Right atrium auricular region (tissue), 2 donors: ENCODE measurements at regions not wholly inside any gene's neighbourhood (a gene's known extent, or its start where the extent isn't known, plus 50 kb on each side); places are given as distances from the start of the nearest gene placed in this dataset.

Source experiments
- DNase-seq: peaks from one replicate; pipeline ENCODE4 v3.0.0-alpha.2; 2019; ENCODE audit warnings: low spot score
- H3K27ac ChIP-seq, 2 donors: fragments of 200-600 bp; sonication (generic); 1 replicate in 1 of 2; 2 replicates in 1 of 2; pipeline ENCODE4 v1.5.1; 2016 to 2019
- H3K27me3 ChIP-seq, 2 donors: fragments of 200-600 bp; sonication (generic); one replicate each; pipeline versions ENCODE4 v1.5.1 to v1.6.0; 2017 to 2019
- H3K36me3 ChIP-seq: fragments of 200-600 bp; sonication (generic); one replicate; pipeline ENCODE4 v1.5.1; 2016
- H3K4me1 ChIP-seq, 2 donors: fragments of 200-600 bp; sonication (generic); one replicate each; pipeline versions ENCODE4 v1.5.1 to v1.6.0; 2017 to 2019
- H3K4me3 ChIP-seq, 2 donors: fragments of 200-600 bp; sonication (generic); 1 replicate in 1 of 2; 2 replicates in 1 of 2; pipeline ENCODE4 v1.5.1; 2017 to 2019; ENCODE audit warnings: mild to moderate bottlenecking in 1 of 2, moderate library complexity in 1 of 2
- H3K9me3 ChIP-seq, 2 donors: fragments of 200-600 bp; sonication (generic); one replicate each; pipeline ENCODE4 v1.5.1; 2019
- CTCF ChIP-seq, 2 donors: fragments of 200-600 bp; sonication (generic); IDR thresholded peaks; one replicate each; pipeline ENCODE4 v1.5.1; 2019; ENCODE audit warnings: antibody characterized with exemption in 2 of 2

- H3K36me3 ChIP-seq, result no peaks in the 10 kb centered on the region
- H3K9me3 ChIP-seq, result no peaks in the 10 kb centered on the region
- H3K27me3 ChIP-seq, result peaks cover 0 to 4% of the 10 kb centered on the region in 2 donors
- TF ChIP-seq CTCF (IDR thresholded peaks at IDR 0.05), result no peak
- peak; percentile 11 for DNase-seq
- no peaks in the 10 kb centered on the region for H3K4me1 ChIP-seq
- no peak overlapping the region for H3K4me3 ChIP-seq
- no peak overlapping the region for H3K27ac ChIP-seq
These were observed 85.5 kb upstream of the FRMD1 start for GRCh38 chr6:168164462-168165061.

- Histone ChIP-seq H3K36me3 (no peaks in the 10 kb centered on the region), H3K4me1 (no peaks in the 10 kb centered on the region), H3K9me3 (no peaks in the 10 kb centered on the region), H3K4me3 (no peak overlapping the region), H3K27me3 (peaks cover 0 to 4% of the 10 kb centered on the region in 2 donors), H3K27ac (no peak overlapping the region)
- TF ChIP-seq CTCF (IDR thresholded peaks at IDR 0.05), result no peak
- DNase-seq, result peak; percentile 56
These were observed 84.2 kb upstream of the FRMD1 start for GRCh38 chr6:168163096-168163731.

- peak; percentile 46 for DNase-seq
- Histone ChIP-seq H3K36me3 (no peaks in the 10 kb centered on the region), H3K27me3 (peaks cover 0 to 4% of the 10 kb centered on the region in 2 donors), H3K27ac (no peak overlapping the region), H3K4me1 (no peaks in the 10 kb centered on the region), H3K9me3 (no peaks in the 10 kb centered on the region), H3K4me3 (no peak overlapping the region)
- no peak for TF ChIP-seq CTCF (IDR thresholded peaks at IDR 0.05)
These were observed 83.4 kb upstream of the FRMD1 start for GRCh38 chr6:168162366-168162765.

GRCh38 chr6:168161371-168161750 is 82.3 kb upstream of the FRMD1 start:
- Histone ChIP-seq H3K36me3 (no peaks in the 10 kb centered on the region), H3K4me1 (no peaks in the 10 kb centered on the region), H3K9me3 (no peaks in the 10 kb centered on the region), H3K27ac (no peak overlapping the region), H3K4me3 (no peak overlapping the region), H3K27me3 (no peaks in the 10 kb centered on the region)
- TF ChIP-seq CTCF (IDR thresholded peaks at IDR 0.05), result no peak
- DNase-seq, result peak; percentile 5

- no peak for TF ChIP-seq CTCF (IDR thresholded peaks at IDR 0.05)
These were observed 81.7 kb upstream of the FRMD1 start for GRCh38 chr6:168160506-168161370.

More at GRCh38 chr6:168160506-168161370, 81.7 kb upstream of the FRMD1 start:
- Histone ChIP-seq H3K4me1 (no peaks in the 10 kb centered on the region), H3K36me3 (no peaks in the 10 kb centered on the region), H3K4me3 (no peak overlapping the region), H3K27ac (no peak overlapping the region), H3K27me3 (no peaks in the 10 kb centered on the region), H3K9me3 (no peaks in the 10 kb centered on the region)
- peak; percentile 43 for DNase-seq
